ENCODE measurements at regions not wholly inside any gene's neighbourhood (a gene's known extent, or its start where the extent isn't known, plus 50 kb on each side); places are given as distances from the start of the nearest gene placed in this dataset.
"Not testable (repeated sequence)": the region's sequence is repeated elsewhere in the genome, so short reads cannot be mapped to it uniquely, and the experiment has no call there.

DNA sequence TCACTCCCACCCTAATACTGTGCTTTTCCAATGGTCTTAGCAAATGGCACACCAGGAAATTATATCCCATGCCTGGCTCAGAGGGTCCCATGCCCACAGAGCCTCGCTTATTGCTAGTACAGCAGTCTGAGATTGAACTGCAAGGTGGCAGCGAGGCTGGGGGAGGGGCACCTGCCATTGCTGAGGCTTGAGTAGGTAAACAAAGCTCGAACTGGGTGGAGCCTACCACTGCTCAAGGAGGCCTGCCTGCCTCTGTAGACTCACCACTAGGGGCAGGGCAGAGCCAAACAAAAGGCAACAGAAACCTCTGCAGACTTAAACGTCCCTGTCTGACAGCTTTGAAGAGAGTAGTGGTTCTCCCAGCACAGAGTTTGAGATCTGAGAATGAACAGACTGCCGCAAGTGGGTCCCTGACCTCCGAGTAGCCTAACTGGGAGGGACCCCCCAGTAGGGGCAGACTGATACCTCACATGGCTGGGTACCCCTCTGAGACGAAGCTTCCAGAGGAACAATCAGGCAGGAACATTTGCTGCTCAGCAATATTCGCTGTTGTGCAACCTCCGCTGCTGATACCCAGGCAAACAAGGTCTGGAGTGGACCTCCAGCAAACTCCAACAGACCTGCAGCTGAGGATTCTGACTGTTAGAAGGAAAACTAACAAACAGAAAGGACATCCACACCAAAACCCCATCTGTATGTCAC, 150.7 kb upstream of the FOXA2 start:
- DNase-seq (ENCODE audit: low spot score): not testable (repeated sequence)

DNA sequence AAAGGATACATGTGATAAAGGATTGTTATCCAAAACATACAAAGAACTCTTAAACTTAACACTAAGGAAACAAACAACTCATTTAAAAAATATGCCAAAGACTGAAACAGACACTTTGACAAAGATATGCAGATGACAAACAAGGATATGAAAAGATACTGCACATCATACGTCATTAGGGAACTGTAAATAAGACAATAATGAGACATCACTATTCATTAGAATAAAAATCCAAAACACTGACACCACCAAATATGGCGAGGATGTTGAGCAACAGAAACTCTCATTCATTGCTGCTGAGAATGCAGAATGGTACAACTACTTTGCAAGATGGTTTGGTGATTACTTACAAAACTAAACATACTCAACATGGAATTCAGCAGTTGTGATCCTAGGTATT, 156.5 kb upstream of the FOXA2 start:
- no peak for DNase-seq (ENCODE audit: low spot score)

DNA sequence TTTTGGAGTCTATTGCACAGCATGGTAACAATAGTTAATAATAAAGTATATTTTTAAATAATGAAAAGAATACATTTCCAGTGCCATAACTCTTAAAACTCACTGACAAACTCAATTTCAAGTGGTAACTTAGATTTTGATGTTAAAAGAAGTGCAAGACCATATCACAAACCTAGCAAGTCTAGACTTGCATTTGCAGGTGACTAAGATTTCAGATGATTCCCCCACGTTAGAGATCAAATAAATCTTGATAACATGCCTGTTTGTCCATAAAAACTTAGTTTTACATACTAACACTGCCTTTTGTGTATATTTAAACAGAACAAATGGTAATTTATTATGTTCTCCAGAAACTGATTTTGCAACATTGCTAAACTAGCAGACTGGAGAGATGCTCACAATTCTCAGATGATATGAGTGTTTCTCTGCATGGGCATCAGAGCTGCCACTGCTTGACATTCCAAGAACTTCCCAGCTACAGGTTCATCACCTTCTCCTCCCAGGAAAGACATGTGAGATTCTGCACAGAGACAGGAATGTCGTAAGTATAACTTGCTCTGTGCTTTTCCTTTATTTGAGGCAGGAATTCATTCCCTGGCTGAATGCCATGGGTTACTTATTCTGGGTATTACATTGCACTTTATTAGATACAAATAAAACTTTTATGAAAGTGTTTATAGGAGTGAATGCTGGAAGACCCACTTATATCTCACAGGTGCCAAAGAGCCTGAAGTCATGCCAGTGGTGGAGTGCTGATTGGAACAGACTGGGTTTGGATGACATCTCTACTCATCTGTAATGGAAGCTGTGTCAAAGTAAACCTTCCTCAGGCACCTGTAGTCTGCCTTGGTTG, 160.2 kb upstream of the FOXA2 start:
- DNase-seq (ENCODE audit: low spot score): no peak

- DNase-seq (ENCODE audit: low spot score): no peak
These were observed 160.8 kb upstream of the FOXA2 start for GRCh38 chr20:22745194-22745500.

- no peak for DNase-seq (ENCODE audit: low spot score)
These were observed 162.6 kb upstream of the FOXA2 start for GRCh38 chr20:22746957-22747356.

DNA sequence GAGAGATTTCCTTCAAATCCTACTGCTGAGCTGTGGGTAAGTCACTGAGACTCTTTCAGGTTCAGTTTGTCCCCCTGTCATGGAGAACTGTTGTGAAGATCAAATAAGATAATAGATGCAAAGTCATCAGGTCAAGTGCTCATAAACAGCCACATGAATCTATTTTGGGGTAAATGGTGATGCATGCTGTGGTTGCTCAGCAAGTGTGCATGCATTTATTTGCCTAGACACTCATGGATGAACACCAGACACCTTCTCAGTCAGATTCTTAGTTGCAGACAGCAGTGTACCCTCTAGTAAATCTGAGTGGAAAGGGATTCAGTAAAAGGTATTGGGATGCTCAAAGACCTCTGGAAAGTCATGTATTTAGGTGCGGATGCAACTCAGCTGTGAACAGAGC, 168.0 kb upstream of the FOXA2 start:
- DNase-seq (ENCODE audit: low spot score): no peak

DNA sequence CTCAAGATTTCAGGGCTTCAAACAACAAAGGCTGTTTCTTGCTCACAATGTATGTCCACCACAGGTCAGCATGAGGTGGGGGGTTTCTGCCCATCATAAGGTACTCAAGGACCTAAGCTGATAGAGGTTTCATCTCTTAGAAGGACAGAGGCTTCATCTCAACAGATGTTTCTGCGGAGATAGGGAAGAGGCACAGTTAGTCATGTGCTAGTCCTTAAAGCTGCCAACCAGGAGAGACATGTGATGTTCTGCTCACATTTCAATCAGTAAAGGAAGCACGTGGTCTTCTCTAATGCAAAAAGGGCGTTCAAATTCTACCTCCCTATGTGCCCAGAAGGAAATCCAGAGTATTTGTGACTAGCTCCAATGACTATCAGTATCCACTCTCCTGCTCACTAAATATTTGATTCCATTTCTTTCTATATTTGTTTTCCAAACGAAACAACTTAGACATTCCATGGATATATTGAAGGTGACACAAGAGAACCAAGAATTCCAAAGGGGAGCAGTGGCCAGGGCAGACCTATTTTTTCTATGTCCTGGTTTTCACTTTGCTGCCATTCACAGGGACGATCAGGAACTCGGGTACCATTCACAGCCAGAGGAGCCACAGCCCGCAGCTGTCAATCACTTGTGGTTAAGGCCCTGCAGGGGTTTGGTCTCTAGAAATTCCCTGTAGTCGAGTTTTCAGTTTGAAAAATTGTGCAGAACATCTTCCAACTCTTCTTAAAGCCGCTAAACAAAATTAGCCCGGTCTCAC, 173.2 kb upstream of the FOXA2 start:
- no peak for DNase-seq (ENCODE audit: low spot score)

- no peak for DNase-seq (ENCODE audit: low spot score)
These were observed 174.4 kb upstream of the FOXA2 start for GRCh38 chr20:22758815-22759214.

GRCh38 chr20:22762576-22763256, 178.3 kb upstream of the FOXA2 start:
- DNase-seq (ENCODE audit: low spot score): no peak

DNA sequence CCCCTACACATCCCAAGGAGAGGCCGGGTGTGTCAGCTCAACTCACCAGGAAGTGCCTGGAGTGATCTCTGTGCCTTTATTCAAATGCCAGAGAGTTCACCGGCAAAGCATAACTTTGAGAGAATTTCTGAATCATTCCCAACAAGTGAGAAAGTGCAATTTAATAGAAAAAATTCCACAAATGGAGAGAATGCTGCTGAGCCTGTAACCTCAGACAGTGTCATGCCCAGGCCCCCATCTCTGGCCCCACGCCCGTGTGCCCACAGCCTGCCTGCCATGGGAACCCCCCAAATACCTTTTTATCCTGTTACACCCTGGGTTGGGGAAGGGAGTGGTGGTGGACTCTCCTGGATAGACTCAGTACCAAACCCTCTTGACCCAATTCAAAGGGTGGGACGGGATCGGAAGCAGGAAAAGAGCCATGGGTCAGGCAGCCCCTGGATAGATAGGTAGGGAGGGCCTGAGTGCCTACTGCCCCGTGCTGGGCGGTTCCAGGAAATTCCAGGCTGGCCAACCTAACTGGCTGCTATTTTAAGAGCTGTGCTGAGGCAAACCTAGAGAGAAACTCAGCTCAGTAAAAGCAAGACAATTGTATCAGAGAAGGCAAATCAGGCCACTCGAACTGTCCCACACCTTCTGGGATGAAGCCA, 179.0 kb upstream of the FOXA2 start:
- DNase-seq (ENCODE audit: low spot score): no peak

DNA sequence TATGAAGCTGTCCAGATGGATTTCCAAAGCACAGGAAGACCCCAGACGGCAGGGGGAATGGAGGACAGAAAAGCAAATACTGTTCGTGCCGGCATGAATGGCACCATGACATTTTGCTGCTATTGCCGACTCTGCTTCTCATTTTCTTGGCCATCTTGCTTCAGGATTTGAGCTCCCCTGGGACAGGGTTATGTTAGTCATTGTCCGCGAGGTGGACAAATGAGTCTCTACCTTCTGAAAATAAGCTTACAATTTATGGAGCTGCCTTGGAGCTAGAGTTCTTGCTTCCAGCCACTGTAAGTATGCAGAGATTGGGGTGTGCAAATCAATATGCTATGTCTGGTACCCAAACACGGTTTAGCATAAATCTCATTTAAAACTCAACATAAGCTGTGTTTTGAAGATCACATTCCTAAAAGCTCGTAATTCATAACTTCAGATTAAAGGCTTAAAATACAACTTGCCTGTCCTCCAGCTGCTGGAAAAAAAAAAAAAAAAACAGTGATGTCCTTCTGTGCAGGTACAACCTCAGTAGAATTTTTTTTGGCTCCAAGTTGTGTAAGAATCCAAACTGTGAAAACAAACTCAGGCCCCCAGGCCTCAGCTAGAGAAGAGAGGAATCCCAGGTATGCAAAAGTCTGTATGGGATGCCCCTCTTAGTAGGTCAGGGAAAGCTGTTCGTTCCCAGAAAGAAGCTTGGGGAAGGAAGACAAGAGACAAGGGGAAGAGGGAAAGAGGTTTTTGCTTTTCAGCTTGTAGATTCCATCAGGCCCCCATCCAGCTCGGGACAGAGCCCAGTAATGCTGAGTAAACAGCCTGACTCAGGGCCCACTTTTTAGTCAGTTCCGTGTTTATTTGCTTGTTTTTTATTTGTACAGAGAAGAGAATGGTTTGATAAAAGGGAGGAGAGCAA, 184.2 kb upstream of the FOXA2 start:
- no peak for DNase-seq (ENCODE audit: low spot score)

GRCh38 chr20:22770241-22770800, 185.9 kb upstream of the FOXA2 start:
- no peak for DNase-seq (ENCODE audit: low spot score)

DNA sequence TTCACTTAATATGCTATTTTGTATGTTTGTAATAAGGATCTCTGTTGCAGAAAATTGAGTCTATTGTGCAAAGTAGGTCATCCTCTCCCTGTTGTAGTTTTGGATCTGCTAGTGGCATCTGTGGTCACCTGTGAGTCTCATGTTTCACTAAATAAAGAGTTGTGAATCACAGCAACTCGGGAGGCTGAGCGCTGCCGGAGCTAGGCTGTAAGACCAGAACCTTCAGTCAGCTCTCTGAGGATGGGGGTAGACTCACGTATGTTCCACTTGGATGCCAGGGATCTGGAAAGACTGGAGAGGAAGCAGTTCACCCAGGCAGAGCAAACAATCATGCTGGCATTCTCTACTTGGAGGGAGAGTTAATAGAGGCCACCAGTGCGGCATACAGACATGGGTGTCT, 187.3 kb upstream of the FOXA2 start:
- no peak for DNase-seq (ENCODE audit: low spot score)

DNA sequence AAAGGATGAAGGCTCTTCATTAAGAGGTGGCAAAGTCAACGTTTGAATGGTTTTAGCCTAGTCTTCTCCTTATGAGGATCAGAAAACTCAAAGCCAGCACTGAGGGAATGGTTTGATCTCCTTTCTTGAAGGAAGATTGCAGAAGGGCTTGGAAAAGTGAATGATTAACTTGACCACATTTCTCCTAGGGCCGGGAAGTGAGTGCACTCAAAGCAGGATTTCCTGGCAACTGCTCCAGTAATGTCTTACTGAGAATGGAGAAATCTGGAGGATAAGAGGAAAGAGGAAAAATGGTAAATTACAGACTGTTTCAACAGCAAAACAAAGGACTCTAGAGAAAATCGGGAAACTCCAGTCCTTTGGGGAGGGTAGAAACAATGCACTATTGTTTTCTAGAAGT, 189.0 kb upstream of the FOXA2 start:
- no peak for DNase-seq (ENCODE audit: low spot score)

- no peak for DNase-seq (ENCODE audit: low spot score)
These were observed 190.9 kb upstream of the FOXA2 start for GRCh38 chr20:22775256-22775655.

DNA sequence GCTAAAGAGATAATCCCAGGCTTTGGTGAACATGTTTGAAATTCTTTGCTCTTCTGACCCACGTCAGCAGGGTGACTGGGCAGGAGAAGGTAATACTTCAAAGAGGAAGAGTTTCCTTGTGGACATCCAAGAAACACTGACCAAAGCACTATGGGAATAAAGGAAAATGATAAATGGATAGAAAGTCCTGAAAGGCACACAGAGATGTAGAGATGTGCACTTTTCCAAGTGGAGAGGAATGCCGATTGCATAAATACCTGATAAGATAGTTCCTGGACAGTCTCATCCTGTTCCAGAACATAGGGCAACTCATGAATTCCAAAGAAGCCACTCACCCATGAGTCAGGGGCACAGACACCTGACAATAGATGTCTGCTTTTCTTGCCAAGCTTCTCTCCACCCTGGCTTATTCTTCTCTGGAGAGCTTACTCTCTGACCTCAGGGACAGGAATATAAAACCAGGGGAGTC, 191.3 kb upstream of the FOXA2 start:
- no peak for DNase-seq (ENCODE audit: low spot score)

- DNase-seq (ENCODE audit: low spot score): no peak
These were observed 192.0 kb upstream of the FOXA2 start for GRCh38 chr20:22776369-22776768.

GRCh38 chr20:22779878-22780277, 195.5 kb upstream of the FOXA2 start:
- DNase-seq (ENCODE audit: low spot score): no peak

DNA sequence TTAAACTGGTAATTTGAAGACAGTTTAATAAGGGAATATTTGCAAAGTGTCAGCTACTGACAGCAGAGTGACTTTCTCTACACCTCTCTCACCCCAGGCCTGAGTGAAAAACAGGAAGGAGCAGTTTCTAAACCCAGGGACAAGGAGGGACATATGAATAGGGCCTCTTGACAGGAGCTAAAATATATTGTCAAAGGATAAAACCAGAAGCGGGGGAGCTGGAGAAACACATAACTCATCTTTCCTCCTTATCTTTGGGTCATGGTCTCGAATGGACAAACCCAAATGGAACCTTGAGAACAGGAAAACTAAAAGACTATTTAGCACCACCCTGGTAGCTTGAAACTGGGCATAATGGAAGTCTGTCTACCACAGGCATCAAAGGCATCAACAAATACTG, 197.5 kb upstream of the FOXA2 start:
- DNase-seq (ENCODE audit: low spot score): no peak

DNA sequence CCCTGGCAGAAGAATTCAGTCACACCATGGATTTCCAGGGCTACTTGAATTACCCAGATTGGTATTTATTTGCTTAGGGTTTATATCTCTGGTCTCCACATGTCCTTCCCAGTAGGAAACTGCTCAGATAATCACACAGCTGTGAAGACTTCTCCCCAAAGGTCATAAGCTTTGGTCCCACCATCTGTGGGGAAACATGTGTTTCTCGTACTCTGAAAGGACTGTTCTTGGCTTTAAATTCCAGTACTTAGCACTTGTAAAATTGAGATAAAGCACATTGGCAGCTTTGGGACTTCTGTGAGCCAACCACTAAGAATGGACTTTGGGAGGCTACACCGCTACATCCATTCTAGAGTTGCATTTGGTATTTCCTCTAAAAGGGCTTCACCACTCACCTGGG, 205.3 kb upstream of the FOXA2 start:
- no peak for DNase-seq (ENCODE audit: low spot score)
